ENCODE measurements at regions not wholly inside any gene's neighbourhood (a gene's known extent, or its start where the extent isn't known, plus 50 kb on each side); places are given as distances from the start of the nearest gene placed in this dataset.

- H3K4me1 Mint-ChIP-seq, result no peaks in the 10 kb centered on the region; the same call in 1 of the 3 replicates
- no peak overlapping the region for H3K27ac Mint-ChIP-seq
- H3K9me3 Mint-ChIP-seq, result 0 out of 3 replicates have a peak, but pooled peaks cover 4% of the 10 kb centered on the region
- Histone ChIP-seq H4K20me1 (replicated peaks; ENCODE audit: insufficient read depth) (no peaks in the 10 kb centered on the region), H3K4me1 (ENCODE audit: insufficient read depth) (no peaks in the 10 kb centered on the region; the same call in 1 of the 2 replicates), H3F3A (replicated peaks; ENCODE audit: low read depth) (no peaks in the 10 kb centered on the region), H3K4me2 (no peak overlapping the region), H3K27me3 (ENCODE audit: insufficient read depth) (no peaks in the 10 kb centered on the region), H3K27ac (ENCODE audit: low read depth) (no peak overlapping the region), H3K79me2 (replicated peaks; ENCODE audit: insufficient read depth) (no peaks in the 10 kb centered on the region), H2AFZ (no peak overlapping the region), H3K4me3 (no peak overlapping the region), H3K9me2 (ENCODE audit: insufficient read depth) (no peaks in the 10 kb centered on the region), H3K36me3 (ENCODE audit: insufficient read depth) (no peaks in the 10 kb centered on the region)
- H3K27me3 Mint-ChIP-seq (ENCODE audit: insufficient read depth, low read depth, poor library complexity), result peaks cover 2% of the 10 kb centered on the region
- ATAC-seq (no peak), DNase-seq (ENCODE audit: low spot score) (no peak)
- H3K36me3 Mint-ChIP-seq (ENCODE audit: low read depth), result no peaks in the 10 kb centered on the region
- H3K4me3 Mint-ChIP-seq, result no peak overlapping the region
- no peak for TF ChIP-seq ETS1 (IDR thresholded peaks at IDR 0.05)
- no peak for TF ChIP-seq POLR2AphosphoS5 (IDR thresholded peaks at IDR 0.05; ENCODE audit: low read depth)
- no peak for TF ChIP-seq EZH2phosphoT487 (IDR thresholded peaks at IDR 0.05; ENCODE audit: unreplicated experiment)
- TF ChIP-seq EZH2 (IDR thresholded peaks at IDR 0.05; ENCODE audit: low read depth, unreplicated experiment), result no peak
- no peak for TF ChIP-seq STAT1 (IDR thresholded peaks at IDR 0.05; ENCODE audit: unreplicated experiment)
- TF ChIP-seq REST (IDR thresholded peaks at IDR 0.05; ENCODE audit: unreplicated experiment), result no peak
- TF ChIP-seq ZNF462 (CRISPR knock-in tag; IDR thresholded peaks at IDR 0.05), result no peak
- TF ChIP-seq CTCF (conservative IDR thresholded peaks at IDR 0.05; ENCODE audit: low read depth in 2 of 2), result no peak
- no peak for TF ChIP-seq JUNB (IDR thresholded peaks at IDR 0.05; ENCODE audit: unreplicated experiment)
- TF ChIP-seq CREB1 (CRISPR knock-in tag; IDR thresholded peaks at IDR 0.05; ENCODE audit: low read depth), result no peak
- TF ChIP-seq ZNF331 (CRISPR knock-in tag; IDR thresholded peaks at IDR 0.05; ENCODE audit: low read depth), result no peak
Observed at GRCh38 chr4:53885668-53886067, 178.7 kb downstream of the CHIC2 start.

Data from GM23338 (cell line).